ENCODE measurements at regions not wholly inside any gene's neighbourhood (a gene's known extent, or its start where the extent isn't known, plus 50 kb on each side); places are given as distances from the start of the nearest gene placed in this dataset.
"Not testable (repeated sequence)": the region's sequence is repeated elsewhere in the genome, so short reads cannot be mapped to it uniquely, and the experiment has no call there.

DNA sequence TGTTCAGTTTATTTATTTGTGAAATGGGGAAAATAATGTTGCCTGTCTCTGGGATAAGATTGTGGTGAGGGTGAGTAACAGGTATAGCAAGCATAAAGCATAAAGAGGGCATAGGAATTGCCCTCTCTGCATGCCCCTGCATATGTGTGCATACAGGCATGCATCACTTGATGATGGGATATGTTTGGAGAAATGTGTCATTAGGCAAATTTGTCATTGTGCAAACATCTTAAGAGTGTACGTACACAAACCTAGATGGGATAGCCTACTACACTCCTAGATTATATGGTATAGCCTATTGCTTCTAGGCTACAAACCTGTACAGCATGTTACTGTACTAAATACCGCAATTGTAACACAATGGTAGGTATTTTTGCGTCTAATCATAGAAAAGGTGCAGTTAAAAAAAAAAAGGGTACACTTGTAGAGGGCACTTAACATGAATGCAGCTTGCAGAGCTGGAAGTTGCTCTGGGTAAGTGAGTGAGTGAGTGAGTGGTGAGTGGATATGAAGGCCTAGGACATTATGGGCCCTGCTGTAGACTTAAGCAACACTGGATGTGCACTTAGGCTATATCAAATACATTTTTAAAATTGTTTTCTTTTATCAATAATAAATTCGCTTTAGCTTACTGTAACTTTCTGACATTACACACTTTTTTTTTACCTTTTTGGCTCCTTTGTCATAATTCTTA is 386.5 kb upstream of the ANKRD30A start:
- no peak for TF ChIP-seq CTCF (IDR thresholded peaks at IDR 0.05)
- no peak for DNase-seq (ENCODE audit: low spot score)
- H3K4me3 ChIP-seq: no peak overlapping the region

DNA sequence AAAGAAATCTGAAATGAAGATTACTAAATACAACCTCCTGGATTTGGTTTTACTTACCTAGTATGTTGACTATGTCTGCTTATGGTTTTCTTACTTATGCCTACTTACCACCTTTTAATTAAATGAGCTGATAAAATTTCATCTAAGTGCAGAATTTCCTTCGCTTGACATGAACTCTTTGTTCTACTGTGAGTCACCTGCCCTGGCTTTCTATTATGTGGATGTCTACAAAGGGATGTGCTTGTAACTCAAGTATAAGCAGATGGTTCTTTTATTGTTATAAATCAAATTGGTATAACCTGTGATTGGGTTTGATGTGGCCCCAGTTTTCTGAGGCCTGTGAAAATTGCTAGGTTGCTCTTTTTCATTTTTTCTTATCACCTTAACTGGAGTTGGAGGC is 389.1 kb upstream of the ANKRD30A start:
- no peak overlapping the region for H3K4me3 ChIP-seq
- no peak overlapping the region for H3K27ac ChIP-seq
- no peak for TF ChIP-seq CTCF (IDR thresholded peaks at IDR 0.05)
- no peak for DNase-seq (ENCODE audit: low spot score)

More for the DNA sequence above, 386.5 kb upstream of the ANKRD30A start:
- H3K27ac ChIP-seq: no peak overlapping the region

DNA sequence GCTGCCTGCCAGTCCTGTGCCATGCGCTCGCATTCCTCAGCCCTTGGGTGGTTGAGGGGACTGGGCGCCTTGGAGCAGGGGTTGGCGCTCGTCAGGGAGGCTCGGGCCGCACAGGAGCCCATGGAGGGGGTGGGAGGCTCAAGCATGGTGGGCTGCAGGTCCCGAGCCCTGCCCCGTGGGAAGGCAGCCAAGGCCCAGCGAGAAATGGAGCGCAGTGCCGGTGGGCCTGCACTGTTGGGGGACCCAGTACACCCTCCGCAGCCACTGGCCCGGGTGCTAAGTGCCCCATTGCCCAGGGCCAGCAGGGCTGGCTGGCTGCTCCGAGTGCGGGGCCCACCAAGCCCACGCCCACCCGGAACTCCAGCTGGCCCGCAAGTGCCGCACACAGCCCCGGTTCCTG is 390.8 kb upstream of the ANKRD30A start:
- not testable (repeated sequence) for H3K27ac ChIP-seq; DNase-seq (ENCODE audit: low spot score); H3K4me3 ChIP-seq

DNA sequence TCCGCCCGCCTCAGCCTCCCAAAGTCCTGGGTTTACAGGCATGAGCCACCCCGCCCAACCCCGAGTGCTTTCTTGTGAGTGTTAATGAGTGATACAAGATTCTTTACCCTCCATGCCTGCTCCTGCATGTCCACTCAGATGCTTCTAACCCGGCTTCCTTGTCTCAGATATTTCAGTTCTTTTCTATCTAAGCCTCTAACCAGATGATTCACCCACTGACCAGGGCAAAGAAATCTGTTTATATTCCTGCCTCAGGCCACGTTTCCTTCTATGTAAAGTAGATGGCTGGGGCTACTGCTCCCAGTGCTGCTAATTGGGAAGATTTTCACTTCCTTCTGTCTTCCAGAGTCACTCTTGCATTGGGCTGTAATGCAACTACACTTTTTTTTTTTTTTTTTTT is 395.1 kb upstream of the ANKRD30A start:
- Histone ChIP-seq H3K27ac (no peak overlapping the region), H3K4me3 (no peak overlapping the region)
- no peak for DNase-seq (ENCODE audit: low spot score)
- no peak for TF ChIP-seq CTCF (IDR thresholded peaks at IDR 0.05)

DNA sequence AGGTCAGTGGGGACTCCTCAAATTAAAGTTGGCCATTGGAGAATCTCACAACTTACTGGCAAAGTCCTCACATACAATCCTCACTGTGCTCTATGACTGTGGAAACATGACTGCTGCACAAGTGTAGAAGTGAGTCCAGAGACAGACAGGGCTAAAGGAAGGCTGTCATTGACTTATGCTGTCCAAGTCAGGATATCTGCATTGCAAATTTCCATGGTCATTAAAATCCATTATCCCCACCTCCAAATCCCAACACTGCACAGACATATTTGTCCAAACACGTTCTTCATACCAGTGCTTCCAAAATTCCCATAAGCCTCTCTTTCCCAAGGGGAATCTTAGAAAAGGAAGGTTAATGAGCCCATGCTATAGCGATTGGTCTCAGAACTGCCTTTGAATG is 396.8 kb upstream of the ANKRD30A start:
- DNase-seq (ENCODE audit: low spot score): no peak
- TF ChIP-seq CTCF (IDR thresholded peaks at IDR 0.05): no peak
- Histone ChIP-seq H3K27ac (no peak overlapping the region), H3K4me3 (no peak overlapping the region)

DNA sequence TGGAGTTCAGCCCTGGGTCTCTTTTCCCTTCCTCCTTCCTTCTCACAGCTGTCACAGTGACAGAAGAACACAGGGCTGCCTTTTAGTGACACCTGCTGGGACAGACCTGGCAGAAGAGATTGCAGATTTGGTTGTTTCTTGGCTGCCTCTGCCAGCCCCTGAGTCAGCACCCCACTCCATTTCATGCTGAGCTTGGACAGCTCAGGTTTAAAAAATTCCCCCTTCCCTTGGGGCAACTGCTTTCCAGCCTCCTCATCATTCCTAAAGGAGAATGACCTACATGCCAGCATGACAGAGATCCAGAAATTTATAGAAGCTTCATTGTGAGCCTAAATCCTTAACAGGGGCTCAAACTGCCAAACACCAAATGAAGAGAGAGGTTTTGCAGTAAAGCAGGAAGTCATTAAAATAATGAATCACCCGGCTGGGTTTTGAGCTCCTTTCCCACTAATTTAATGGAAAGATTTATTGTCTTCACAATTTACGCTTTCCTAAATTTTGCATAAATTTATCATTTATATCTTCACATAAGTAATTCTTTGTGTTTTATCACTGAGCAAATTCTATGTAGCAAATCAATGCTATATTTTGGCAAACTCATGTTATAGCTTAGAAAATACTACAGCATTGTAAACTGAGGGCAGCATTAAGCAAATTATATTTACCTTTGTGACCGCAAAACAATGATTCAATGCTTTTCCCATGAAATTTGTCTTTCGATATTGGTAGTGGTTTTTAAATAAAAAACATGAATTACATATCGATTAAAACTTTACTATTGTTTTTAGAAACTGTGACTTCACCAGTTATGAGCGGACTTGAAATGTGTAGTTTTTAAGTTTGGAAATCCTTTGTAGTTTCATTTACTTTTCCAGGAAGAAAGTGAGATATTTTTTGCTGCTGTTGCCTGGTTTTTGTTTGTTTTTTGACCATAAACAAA is 399.5 kb upstream of the ANKRD30A start:
- Histone ChIP-seq H3K27ac (no peak overlapping the region), H3K4me3 (no peak overlapping the region)
- no peak for TF ChIP-seq CTCF (IDR thresholded peaks at IDR 0.05)
- no peak for DNase-seq (ENCODE audit: low spot score)

GRCh38 chr10:36722777-36723176 is 402.6 kb upstream of the ANKRD30A start:
- no peak for DNase-seq (ENCODE audit: low spot score)
- no peak overlapping the region for H3K4me3 ChIP-seq
- H3K27ac ChIP-seq: no peak overlapping the region
- no peak for TF ChIP-seq CTCF (IDR thresholded peaks at IDR 0.05)
